GM21786 (cell line): ENCODE measurements at regions not wholly inside any gene's neighbourhood (a gene's known extent, or its start where the extent isn't known, plus 50 kb on each side); places are given as distances from the start of the nearest gene placed in this dataset.

Source experiments
- ATAC-seq: cut with Tn5 transposase; IDR thresholded peaks from one replicate; pipeline ENCODE4 v1.9.1; 2021; ENCODE audit not compliant: unreplicated experiment

DNA sequence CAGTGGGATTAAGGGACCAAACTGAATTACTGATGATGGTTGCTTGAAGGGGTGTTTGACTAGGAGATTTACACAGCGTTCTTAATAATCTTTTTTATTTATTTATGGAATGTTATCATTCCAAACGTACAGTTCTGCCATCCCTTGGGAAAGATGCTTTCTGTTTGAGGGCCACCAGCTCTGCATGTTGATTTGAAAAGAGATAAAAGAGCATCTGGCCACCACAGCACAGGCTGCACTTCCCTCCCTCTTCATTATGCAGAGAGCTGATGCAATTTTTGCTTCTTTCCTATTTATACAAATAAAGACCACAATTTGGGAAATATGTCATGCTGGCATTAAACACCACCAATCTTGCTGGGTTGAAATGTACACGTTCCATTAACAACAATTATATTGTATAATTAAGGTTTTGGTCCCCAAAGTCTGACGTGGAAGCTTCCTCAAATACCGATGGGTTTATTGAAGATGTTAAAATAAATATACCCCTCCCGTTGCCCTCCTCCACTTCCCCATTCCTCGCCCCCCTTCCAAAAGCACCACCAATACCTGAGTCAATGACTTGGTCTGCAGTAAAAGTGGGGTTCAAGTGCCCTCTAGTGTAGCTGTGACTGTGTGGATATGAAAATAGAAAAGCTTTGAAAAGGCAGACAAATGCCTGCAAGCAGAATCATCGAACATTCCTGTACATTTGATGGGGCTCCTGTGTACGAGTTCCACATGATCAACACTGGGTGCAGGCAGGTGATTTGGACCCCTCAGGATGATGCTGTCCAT, 211.9 kb downstream of the HRH4 start:
- no peak for ATAC-seq

GRCh38 chr18:24674200-24674599, 213.8 kb downstream of the HRH4 start:
- no peak for ATAC-seq

DNA sequence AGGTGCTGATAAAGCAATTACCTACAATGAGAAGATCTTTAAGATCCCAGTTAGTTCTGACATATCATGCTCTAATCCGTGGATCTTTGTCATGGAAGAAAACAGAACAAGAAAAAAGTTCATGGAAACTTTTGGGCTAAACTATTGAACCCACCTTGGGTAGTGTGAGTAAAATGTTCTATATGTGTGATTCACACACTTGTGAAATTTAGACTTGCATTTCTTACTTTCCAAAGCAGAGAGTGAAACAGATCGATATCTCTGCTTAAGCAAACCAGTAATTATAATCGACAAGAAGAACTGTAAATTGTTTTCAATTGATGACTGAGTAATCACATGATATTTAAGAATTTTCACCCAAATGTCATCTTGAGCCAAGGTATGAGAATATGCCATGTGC, 214.2 kb downstream of the HRH4 start:
- ATAC-seq: no peak

DNA sequence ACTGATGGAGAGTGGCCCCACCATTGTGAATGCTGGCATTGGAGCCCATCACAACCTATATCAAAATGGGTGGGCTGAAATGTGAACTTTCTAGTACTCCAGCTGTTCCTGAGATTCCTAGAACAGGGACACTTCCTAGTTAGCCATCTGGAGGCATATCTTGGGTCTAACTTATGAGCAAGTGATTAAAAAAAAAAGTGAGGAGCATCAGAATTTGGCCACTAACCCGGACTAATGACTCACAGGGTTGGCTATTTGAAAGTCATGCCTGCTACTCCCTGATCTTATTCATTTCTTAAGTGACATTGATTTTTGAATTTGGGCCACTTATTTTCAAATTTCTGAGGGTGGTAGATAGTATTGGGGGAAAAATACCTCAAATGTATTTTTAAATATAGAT, 216.6 kb downstream of the HRH4 start:
- no peak for ATAC-seq

- no peak for ATAC-seq
Measured at GRCh38 chr18:24678107-24678506, 217.7 kb downstream of the HRH4 start.

GRCh38 chr18:24678626-24679025, 218.2 kb downstream of the HRH4 start:
- no peak for ATAC-seq

DNA sequence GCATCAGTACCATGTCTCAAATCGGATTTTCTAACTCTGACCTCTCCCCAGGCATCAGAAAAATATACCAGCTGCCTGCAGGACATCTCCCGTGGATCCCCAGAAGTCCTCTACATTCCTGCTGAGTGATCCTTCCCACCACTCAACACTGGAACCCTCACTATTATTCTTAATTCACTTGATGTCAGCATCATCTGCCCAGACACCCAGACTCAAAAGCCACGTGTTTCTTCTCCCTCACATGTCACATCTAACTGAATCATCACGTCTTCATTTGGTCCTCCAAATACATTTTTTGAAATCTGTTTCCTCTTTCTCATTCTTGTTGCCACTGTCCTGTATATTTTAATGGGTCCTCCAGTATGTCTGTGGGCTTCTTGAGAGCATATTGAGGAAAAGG, 218.6 kb downstream of the HRH4 start:
- ATAC-seq: no peak

DNA sequence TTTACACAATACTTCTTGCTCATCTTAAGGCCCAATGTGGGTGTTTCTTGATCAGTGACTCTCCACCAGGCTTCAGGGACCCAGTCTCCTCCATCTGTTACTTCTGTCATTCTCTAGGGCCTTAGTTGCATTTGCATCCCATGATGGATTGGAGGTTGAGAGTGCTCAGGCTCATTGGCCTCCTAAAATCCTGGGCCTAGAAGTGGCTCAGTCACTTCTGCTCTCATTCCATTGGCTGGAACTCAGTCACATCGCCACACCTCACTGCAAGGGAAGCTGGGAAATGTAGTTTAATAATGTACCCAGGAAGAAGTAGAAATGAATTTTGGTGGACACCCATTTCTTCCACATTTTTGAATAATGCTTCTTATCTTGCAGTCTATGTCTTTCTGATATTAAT, 223.5 kb downstream of the HRH4 start:
- ATAC-seq: no peak

- ATAC-seq: no peak
Measured at GRCh38 chr18:24685254-24685959, 225.0 kb downstream of the HRH4 start.

DNA sequence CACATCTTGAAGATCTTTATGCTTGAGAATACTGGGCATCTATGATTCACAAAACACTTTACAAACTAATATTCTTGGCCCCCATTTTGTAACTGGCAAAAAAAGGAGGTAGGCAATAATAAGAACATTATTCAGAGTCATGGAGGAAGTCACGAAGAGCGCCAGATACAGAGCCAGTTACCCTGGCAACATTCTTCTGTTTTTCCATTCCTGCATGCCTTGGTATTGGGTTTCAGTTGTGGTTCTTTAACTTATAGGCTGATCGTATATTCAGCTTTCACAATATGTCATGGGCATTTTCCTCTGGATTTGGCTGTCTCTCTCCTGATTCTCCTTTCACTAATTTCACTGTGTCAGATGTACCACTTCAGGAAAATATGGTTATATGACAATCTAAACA, 234.7 kb downstream of the HRH4 start:
- ATAC-seq: no peak

- ATAC-seq: no peak
Measured at GRCh38 chr18:24702001-24702515, 241.6 kb downstream of the HRH4 start.

DNA sequence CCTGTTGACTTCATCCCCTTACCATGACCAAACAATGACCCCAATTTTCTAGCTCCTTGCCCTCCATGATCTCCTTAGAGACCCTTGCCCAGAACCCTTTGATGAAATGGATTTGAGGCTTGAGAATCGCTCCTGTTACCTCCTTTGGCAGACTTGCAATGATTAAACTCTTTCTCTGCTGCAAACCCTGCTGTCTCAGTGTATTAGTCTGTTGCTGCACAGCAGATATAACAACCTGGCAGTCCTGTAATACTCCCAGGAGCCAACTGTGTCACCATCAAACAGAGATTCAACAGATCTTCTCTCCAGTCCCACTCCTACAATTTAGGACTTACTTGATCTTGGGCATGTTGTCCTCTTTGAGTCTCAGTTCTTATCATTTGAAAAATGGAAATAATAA, 242.9 kb downstream of the HRH4 start:
- no peak for ATAC-seq

- no peak for ATAC-seq
Measured at GRCh38 chr18:24704946-24705630, 244.7 kb downstream of the HRH4 start.

GRCh38 chr18:24710474-24710873, 250.0 kb downstream of the HRH4 start:
- ATAC-seq: no peak

DNA sequence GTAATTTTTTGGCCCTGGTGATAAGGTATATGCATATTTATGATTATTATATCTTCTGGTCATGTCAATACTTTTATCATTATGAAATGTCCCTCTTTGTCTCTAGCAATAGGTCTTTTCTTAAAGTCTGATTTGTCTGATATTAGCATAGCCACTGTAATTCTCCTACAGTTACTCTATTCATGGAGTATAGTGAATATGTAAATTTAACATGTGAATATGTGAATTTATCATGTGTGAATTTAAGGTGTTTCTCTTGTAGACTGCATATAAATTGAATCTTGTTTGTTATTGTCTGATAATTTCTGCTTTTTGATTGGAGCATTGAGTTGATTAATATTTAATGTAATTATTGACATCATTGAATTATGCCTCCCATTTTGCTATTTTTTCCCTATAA, 259.4 kb downstream of the HRH4 start:
- ATAC-seq: no peak

DNA sequence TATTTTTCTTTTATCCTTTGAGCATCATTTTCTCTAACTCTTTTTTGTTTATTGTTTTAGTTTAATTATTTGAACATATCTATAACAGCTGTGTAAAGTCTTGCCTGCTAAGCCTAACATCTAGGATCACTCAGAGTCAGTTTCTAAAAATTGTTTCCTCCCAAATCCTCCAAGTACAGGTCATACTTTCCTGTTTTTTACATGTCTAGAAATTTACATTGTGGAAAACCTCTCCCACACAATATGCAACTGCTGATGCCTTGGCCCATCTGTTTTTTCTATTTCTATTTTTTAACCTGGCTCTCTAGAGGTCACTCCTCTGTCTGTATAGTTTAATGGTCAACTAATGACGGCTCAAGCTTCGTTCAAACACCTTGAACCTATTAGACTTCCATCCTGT, 261.0 kb downstream of the HRH4 start:
- ATAC-seq: no peak

DNA sequence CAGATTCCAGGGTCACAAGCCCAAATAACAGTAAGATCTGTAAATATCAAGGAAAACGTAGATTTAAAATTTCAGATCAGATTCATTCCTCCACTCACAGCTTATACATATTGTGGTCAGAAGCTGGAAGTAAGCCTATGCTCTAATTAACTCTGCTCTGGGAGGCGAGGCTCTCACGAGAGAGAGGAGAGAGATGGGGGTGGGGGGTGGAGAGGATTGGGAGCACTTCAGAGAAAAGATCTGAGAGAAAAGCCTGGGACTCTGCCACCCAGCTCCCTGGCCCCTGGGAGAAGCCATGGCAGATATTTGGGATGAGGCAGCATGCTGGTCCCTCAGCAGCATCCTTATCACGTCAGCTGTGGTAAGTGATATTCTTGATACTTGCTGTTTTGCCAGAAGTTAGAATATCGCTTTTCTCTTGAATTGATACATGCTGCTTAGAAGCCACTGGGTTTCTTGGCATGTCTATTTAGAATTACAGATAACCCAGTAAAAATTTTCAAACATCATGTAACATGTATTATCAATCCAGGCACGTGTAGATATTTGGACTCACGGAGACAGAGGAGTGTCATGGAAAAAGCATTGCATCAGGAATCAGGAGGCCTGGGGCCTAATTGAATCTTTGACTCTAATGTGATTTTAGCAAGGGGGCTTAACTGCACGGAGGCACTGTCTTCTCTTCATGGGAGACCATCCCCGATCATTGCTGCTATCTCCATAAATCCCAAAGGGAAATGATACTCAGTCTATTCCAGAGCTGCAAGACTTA, 265.4 kb downstream of the HRH4 start:
- ATAC-seq: no peak

GRCh38 chr18:24726727-24727492, 266.5 kb downstream of the HRH4 start:
- ATAC-seq: no peak

DNA sequence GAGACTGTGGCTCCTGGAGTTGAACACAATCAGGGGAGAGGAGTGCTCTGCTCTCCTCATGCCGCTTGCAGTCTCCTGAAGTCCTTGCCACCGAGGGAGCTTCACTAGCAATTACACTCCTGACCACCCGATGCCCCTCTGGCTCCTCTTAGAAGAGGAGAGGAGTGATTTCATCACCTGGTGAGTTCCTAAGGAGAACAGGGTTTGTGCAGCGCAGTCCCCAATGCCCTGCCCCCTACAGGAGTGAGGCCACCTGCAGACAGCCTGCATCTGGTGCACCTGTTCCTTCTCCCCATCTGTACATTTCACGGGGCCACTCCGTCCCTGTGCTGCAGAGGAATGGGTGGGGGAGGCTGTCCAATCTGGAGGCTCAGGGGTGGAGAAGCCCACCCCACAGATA, 267.2 kb downstream of the HRH4 start:
- ATAC-seq: no peak

DNA sequence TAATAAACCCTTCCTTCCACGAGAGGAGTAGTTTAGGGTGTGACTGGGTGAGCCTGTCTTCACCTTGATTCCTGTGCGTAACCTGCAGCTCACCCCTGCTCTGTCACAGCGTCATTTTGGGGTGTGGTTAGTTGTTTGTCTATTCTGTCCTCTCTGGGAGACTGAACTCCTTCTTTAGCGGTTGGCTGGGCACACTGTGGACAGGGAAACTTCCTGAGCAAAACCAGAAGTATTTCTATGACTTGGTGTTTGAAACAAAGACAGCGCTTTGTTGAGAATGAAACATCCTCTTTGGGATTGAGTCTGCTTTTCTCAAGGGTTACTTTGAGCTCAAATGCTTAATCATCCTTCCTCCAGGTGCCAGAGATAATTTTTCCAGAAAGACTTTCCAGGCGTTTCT, 270.7 kb downstream of the HRH4 start:
- no peak for ATAC-seq
